ENCODE measurements at regions not wholly inside any gene's neighbourhood (a gene's known extent, or its start where the extent isn't known, plus 50 kb on each side); places are given as distances from the start of the nearest gene placed in this dataset.
A peak's percentile ranks its signal among the peaks of the same experiment; 100 is the strongest.

GRCh38 chr6:164037171-164037870, 622.8 kb downstream of the QKI start:
- H2BK15ac ChIP-seq (ENCODE audit: low read depth, low read length) = no peak overlapping the region
- H3K4me3 Mint-ChIP-seq = no peak overlapping the region
- no peak overlapping the region for H2AFZ ChIP-seq (ENCODE audit: low read length)
- H3T11ph ChIP-seq (ENCODE audit: low read length) = no peak overlapping the region
- no peak overlapping the region for H4K91ac ChIP-seq (ENCODE audit: insufficient read length, low read depth, low read length)
- H3K9me3 ChIP-seq (ENCODE audit: control insufficient read depth, low read depth, low read length) = no peaks in the 10 kb centered on the region
- no CpG with 5 or more reads among the region's 10 CpGs for WGBS (ENCODE audit: extremely low coverage, insufficient read length, low lambda C conversion rate)
- no peaks in the 10 kb centered on the region for H3K9me3 Mint-ChIP-seq
- no peak overlapping the region for H3K27ac ChIP-seq (ENCODE audit: insufficient read length, low read depth, low read length)
- H3K4ac ChIP-seq (ENCODE audit: low read depth, low read length) = no peak overlapping the region
- no peaks in the 10 kb centered on the region for H3K27me3 Mint-ChIP-seq (ENCODE audit: low read depth)
- no peak for DNase-seq
- no peak overlapping the region for H3K23ac ChIP-seq (ENCODE audit: insufficient read length, low read depth, low read length)
- H2AK5ac ChIP-seq (ENCODE audit: insufficient read length, low read length) = no peak overlapping the region
- H3K56ac ChIP-seq (ENCODE audit: insufficient read length, low read depth, low read length) = no peak overlapping the region
- H3K79me2 ChIP-seq (ENCODE audit: insufficient read depth, low read length) = no peaks in the 10 kb centered on the region
- H4K5ac ChIP-seq (ENCODE audit: insufficient read length, low read depth, low read length) = no peak overlapping the region
- no peak overlapping the region for H2BK5ac ChIP-seq (ENCODE audit: insufficient read length, low read length)
- no peak for TF ChIP-seq CTCF (conservative IDR thresholded peaks at IDR 0.05)
- no peak overlapping the region for H3K9ac ChIP-seq (ENCODE audit: extremely low read depth, insufficient read length, low read length)
- no peaks in the 10 kb centered on the region for H4K20me1 ChIP-seq (ENCODE audit: control insufficient read depth, insufficient read depth, insufficient read length)
- no peaks in the 10 kb centered on the region; a peak in 1 of 7 replicates for H3K36me3 Mint-ChIP-seq (ENCODE audit: insufficient read depth in 1 of 3, low read depth in 3 of 3)
- no peak overlapping the region for H3K4me2 ChIP-seq (ENCODE audit: insufficient read depth, insufficient read length, low read length)
- no peak overlapping the region for H3K18ac ChIP-seq (ENCODE audit: insufficient read length, low read depth, low read length)
- no peak overlapping the region for H2BK120ac ChIP-seq (ENCODE audit: low read depth, low read length, poor library complexity, severe bottlenecking)
- H3K27ac Mint-ChIP-seq = 0 out of 7 replicates have a peak overlapping the region, but pooled peaks of 1 of the 3 experiments have one; percentile 53
- no peak overlapping the region for H4K8ac ChIP-seq (replicated peaks; ENCODE audit: insufficient read length, low read depth, low read length)
- H3K27me3 ChIP-seq (ENCODE audit: insufficient read depth, low read length) = no peaks in the 10 kb centered on the region
- no peaks in the 10 kb centered on the region for H3K4me1 ChIP-seq (ENCODE audit: insufficient read depth, low read length)
- peaks cover 4 to 8% of the 10 kb centered on the region in 2 experiments for H3K4me1 Mint-ChIP-seq
- H2BK12ac ChIP-seq (ENCODE audit: insufficient read length, low read depth, low read length) = no peak overlapping the region
- no peak overlapping the region for H2BK20ac ChIP-seq (ENCODE audit: low read depth, low read length, poor library complexity, severe bottlenecking)
- H3K23me2 ChIP-seq (ENCODE audit: insufficient read length, low read depth, low read length, poor library complexity, severe bottlenecking) = no peaks in the 10 kb centered on the region
- H3K14ac ChIP-seq (ENCODE audit: insufficient read depth, low read length) = no peak overlapping the region
- no peaks in the 10 kb centered on the region for H3K79me1 ChIP-seq (ENCODE audit: insufficient read depth, low read depth, low read length, poor library complexity, severe bottlenecking)

Measured in H9 (cell line).